ENCODE measurements at regions not wholly inside any gene's neighbourhood (a gene's known extent, or its start where the extent isn't known, plus 50 kb on each side); places are given as distances from the start of the nearest gene placed in this dataset.

- TF ChIP-seq PRDM15 (CRISPR knock-in tag; IDR thresholded peaks at IDR 0.05) (no peak), ATF3 (CRISPR knock-in tag; conservative IDR thresholded peaks at IDR 0.05) (no peak), TEAD1 (CRISPR knock-in tag; IDR thresholded peaks at IDR 0.05) (no peak), NFYB (CRISPR knock-in tag; conservative IDR thresholded peaks at IDR 0.05; ENCODE audit: low read depth) (no peak), JUN (CRISPR knock-in tag; IDR thresholded peaks at IDR 0.05) (no peak), TEAD4 (CRISPR knock-in tag; IDR thresholded peaks at IDR 0.05) (no peak)
- TF ChIP-seq, protein P1, sequence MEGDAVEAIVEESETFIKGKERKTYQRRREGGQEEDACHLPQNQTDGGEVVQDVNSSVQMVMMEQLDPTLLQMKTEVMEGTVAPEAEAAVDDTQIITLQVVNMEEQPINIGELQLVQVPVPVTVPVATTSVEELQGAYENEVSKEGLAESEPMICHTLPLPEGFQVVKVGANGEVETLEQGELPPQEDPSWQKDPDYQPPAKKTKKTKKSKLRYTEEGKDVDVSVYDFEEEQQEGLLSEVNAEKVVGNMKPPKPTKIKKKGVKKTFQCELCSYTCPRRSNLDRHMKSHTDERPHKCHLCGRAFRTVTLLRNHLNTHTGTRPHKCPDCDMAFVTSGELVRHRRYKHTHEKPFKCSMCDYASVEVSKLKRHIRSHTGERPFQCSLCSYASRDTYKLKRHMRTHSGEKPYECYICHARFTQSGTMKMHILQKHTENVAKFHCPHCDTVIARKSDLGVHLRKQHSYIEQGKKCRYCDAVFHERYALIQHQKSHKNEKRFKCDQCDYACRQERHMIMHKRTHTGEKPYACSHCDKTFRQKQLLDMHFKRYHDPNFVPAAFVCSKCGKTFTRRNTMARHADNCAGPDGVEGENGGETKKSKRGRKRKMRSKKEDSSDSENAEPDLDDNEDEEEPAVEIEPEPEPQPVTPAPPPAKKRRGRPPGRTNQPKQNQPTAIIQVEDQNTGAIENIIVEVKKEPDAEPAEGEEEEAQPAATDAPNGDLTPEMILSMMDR (IDR thresholded peaks at IDR 0.05): no peak
Observed at GRCh38 chr6:84927551-84927950, 163.2 kb upstream of the TBX18 start.

Data from WTC11 (cell line).